ENCODE measurements at regions not wholly inside any gene's neighbourhood (a gene's known extent, or its start where the extent isn't known, plus 50 kb on each side); places are given as distances from the start of the nearest gene placed in this dataset.

DNA sequence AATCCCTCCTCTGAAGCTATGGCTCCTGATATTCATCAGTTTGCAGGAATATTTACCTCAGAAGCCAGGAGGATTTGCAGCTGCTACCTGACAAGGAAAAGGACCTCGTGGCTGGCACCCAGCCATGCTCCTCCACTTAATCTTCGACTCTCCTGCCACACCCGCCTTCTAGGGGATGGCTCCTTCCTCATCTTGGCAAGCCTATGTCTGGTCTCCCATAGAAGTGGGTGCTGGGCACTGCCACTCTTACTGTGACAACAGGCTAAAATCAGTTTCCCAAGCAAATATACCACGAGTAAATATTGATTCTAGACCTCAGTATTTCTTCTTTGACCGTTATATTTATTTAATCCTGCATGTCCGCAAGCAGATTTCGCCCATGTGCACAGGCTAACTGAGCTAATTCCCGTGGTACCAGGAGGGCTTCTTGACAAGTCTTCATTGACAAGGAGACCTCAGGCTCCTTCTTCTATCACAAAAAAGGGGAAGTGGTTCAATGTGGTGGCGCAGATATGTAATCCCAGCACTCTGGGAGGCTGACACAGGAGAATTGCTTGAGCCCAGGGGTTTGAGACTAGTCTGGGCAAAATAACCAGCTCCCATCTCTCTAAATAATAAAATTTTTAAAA, 52.6 kb upstream of the DCTD start:
- no peak for DNase-seq (ENCODE audit: low read depth)

DNA sequence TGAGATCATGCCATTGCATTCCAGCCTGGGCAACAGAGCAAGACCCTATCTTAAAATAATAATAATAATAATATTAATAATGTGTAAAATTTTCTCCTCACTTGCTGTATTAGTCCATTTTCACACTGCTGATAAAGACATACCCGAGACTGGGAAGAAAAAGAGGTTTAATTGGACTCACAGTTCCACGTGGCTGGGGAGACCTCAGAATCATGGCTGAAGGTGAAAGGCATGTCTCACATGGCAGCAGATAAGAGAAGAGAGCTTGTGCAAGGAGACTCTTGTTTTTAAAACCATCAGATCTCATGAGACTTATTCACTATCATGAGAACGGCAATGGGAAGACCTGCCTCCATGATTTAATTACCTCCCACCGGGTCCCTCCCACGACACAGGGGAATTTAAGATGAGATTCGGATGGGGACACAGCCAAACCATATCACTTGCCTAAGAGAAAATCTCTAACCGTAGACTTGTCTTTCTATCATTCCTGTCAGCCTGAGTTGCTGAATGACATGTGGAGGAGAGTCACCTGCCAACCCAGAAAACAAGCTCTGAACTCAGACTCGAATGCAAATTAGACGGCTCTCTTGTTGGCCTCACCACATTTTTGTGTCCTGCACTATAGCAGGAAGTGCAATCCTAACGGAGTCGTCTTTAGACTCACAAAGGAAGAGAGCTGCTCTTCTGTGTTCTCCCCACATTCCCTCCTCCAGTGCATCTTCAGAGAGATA, 51.9 kb upstream of the DCTD start:
- no peak for DNase-seq (ENCODE audit: low read depth)

DNA sequence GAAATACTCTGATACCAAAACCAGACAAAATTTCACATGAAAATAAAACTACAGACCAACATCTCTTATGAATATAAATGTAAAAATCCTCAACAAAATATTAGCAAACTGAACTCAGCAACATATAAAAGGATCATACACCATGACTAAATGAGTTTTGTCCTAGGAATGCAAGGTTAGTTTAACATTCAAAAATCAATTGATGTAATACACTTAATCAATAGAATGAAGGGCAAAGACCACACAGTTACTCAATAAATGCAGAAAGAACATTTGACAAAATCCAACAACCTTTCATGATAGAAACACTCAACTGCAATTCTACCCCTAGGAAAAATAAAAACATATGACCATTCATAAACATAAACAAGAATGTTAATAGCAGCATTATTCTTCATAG, 50.2 kb upstream of the DCTD start:
- no peak for DNase-seq (ENCODE audit: low read depth)

Measured in GM04503 (cell line).